Dermis blood vessel endothelial cell (primary cell): ENCODE measurements at regions not wholly inside any gene's neighbourhood (a gene's known extent, or its start where the extent isn't known, plus 50 kb on each side); places are given as distances from the start of the nearest gene placed in this dataset.
A peak's percentile ranks its signal among the peaks of the same experiment; 100 is the strongest.

Experiments
- DNase-seq: peaks from one replicate; pipeline ENCODE4 v3.0.0; 2010

DNA sequence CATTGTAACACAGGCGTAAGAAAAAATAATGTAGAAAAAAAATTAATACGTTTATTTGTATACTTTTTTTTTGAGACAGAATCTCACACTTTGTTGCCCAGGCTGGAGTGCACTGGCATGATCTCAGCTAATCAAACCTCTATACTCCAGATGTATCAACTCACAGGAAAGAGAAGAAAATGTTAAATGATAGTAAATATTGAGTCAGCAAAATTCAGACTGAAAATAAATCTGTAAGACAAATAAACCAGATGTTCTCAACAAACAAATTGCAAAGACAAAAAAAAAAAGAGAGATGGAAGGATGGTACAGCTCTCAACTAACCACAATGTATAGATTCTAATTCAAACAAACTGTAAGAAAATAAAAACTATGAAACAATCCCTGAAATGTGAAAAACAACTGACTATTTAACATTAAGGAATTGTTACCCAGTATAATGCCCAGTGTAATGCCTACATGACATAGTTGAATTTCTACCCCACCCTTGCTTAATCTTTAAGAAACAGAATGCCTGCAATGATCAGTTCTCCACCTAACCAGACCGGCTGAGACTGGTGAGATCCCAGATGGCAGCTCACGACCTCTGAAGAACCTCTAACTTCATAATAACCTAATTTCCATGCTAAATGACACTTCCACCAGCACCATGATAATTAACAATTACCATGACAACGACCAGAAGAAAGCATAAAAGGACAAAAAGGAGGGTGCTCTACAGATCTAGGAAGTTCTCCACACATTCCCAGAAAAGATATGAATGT, 272.0 kb upstream of the GNAI1 start:
- no peak for DNase-seq

- DNase-seq, result no peak
Observed at GRCh38 chr7:79855172-79855571, 279.5 kb upstream of the GNAI1 start.

DNA sequence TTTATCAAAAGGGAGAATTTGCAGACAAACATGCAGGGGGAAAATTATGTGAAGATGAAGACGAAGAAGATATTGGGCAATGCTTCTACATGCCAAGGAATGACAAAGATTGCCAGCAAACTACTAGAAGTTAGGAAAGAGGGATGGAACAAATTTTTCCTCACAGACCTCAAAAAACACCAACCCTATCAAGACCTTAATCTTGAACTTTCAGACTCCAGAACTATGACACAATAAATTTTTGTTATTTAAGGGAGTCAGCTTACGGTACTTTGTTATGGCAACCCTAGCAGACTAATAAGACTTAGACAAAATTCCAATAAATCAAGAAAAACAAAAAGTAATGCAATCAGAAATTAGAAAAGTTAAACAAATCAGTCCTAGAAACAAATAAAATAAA, 280.0 kb upstream of the GNAI1 start:
- no peak for DNase-seq

DNA sequence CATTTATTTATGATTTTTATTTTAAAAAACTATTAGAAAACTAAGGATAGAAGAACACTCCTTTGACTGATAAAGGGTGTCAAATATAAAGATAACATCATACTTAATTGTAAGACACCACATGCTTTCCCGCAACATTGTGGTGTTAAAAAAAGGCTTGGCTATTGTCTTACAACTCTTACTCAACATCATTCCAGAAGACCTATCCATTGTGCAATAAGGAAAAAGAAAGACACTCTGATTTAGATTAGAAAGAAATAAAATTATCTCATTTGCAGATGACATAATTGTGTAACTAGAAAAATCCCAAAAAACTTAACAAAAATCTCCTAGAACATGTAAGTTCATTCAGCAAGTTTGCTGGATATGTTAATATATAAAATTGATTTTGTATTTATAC, 296.7 kb upstream of the GNAI1 start:
- DNase-seq, result no peak

DNA sequence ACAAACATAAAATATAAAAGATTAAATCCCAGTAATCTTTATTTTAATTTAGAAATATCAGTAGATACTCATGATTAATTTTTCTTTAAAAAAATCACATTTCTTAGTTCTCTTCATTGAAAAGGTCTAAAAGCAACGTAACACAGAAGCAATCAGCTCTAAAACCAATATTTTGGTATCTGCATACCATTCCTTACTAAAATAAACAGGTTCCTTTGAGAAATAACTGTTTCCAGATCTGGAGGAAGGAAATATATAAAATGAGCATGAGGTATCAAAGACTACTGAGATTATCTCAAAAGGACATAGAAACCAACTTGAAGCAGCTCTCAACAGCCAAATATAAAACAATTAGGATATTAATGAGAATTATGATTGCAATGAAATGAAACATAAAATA, 301.0 kb upstream of the GNAI1 start:
- no peak for DNase-seq

DNA sequence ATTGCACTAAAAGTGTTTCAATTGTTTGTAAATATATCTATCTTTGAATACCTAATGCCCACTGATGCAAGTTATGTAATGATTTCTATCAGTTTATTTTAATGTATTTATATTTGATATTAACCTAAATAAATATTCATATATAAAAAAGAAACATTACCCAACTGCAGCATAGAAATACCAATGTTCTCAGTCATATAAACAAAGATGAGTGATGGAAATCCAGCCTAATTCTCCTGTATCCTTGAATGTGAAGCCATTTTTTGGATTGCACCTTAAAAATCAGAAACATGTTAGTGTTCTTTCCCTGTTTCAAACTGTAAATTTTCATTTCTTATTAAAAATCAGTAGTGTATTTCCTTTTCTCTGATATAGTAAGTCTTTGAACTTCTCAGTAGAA, 305.8 kb upstream of the GNAI1 start:
- no peak for DNase-seq

- no peak for DNase-seq
Observed at GRCh38 chr7:79823246-79823951, 311.2 kb upstream of the GNAI1 start.

DNA sequence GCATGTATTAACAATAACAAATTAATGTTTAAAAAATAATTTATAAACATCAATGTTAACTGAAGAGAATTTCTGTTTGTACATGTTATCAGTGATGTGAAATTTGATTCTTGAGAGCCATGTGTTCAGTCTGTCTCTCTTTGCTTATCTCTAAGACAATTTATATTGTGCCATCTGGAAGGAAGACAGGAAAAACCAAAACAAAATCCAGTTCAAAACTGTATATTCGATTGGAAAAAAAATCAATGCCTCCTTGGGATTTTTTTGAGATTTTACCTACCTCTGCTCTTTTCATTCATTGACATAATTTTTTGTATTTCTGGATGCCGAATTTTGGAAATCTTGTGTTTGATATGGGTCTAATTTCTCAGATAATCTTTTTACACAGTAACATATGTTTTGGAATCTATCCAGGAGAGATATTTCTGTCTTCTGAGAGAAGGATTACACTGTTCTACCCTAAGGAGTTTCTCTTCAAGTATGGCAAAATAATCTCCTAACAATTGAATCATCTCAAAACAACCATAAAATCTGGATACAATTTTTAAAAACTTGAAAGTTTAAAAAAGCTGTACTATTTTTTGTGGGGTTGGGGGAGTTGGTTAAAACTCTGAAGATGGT, 311.9 kb upstream of the GNAI1 start:
- DNase-seq, result no peak

GRCh38 chr7:79820387-79820786, 314.2 kb upstream of the GNAI1 start:
- peak; percentile 2 for DNase-seq

DNA sequence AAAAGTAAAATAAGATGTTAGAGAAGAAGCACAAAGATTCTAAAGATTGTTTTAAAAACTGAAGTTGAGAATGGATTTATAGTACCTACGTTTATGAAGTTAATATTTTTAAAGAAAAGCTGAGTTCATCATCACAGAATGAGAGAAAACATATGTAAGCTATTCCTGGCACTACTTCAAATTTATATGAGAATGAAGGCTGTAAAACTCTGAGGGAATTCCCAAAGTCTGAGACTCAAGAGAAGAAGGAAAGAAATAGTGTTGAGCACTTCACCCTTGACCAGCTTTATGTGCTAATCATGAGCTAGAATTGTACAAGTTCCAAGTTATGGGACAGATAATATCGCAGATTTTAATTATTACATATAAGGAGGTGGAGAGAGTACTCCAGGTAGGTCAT, 323.7 kb upstream of the GNAI1 start:
- DNase-seq, result no peak

- peak; percentile 2 for DNase-seq
Observed at GRCh38 chr7:79806161-79806734, 328.4 kb upstream of the GNAI1 start.

- DNase-seq, result no peak
Observed at GRCh38 chr7:79790656-79791262, 337.3 kb upstream of the MAGI2 start.

DNA sequence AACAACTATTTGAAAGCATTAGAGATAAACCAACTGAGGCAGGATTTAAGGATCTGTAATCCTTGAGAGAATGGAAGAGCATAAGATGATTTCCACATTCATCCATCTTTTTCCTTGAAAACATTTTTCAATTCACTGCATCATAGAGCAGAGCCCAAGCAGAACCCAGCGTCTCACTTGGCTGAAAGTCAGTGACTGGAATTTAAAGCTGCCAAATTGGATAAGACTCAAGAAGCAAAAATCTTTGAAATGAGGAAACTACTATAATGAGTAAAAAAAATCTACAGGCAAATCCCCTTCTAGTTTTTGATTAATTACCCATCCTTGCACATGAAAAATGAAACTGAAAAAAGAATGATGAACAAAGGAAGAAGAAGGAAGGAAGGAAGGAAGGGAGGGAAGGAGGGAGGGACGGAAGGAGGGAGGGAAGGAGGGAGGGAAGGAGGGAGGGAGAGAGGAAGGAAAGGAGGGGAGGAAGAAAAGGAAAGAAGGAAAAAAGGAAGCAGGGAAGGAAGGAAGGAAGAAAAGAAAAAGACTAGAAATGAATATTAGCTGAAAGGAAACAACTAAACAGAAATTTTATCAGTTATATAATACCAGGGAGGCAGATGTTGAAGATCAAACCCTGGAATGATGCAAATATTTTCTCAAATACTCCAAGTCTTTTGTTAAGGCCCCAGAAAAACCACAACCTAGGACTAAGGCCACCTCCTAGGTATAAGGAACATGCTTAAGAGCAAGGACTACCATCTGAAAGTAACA, 336.3 kb upstream of the MAGI2 start:
- no peak for DNase-seq

GRCh38 chr7:79787623-79788022, 334.2 kb upstream of the MAGI2 start:
- DNase-seq, result no peak

- DNase-seq, result no peak
Observed at GRCh38 chr7:79787096-79787495, 333.6 kb upstream of the MAGI2 start.

DNA sequence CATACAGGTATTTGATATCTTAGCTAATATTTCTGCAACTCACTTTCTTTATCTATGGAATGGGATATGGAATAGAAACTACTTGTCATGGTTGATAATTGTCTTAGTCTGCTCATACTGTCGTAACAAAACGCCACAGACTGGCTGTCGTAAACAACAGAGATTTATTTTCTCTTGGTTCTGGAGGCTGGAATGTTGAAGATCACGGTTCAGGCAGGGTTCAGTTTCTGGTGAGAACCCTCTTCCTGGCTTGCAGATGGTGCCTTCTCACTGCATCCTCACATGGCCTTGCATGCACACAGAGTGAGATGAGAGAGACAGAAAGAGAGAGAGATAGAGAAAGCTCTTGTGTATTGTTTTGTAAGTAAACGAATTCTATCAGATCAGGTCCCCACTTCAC, 332.7 kb upstream of the MAGI2 start:
- DNase-seq, result no peak

DNA sequence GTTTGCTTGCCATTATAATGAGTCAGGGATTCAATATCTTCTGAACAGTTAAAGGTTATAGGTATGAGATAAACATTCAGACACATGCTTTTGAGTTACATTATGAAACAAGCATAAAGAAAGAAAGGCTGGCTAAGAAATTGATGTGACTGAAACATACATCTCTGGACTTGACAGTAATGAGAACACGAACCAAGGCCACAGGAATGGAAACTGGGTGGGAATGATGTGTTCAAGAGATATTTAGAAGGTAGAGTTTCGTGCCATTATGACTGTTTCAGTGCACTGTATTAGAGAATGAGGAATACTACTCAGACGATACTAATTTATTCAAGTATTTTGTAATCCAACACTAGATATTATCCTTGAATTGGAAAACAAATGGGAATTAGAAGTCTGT, 332.1 kb upstream of the MAGI2 start:
- DNase-seq, result no peak

GRCh38 chr7:79782906-79783305, 329.4 kb upstream of the MAGI2 start:
- no peak for DNase-seq

DNA sequence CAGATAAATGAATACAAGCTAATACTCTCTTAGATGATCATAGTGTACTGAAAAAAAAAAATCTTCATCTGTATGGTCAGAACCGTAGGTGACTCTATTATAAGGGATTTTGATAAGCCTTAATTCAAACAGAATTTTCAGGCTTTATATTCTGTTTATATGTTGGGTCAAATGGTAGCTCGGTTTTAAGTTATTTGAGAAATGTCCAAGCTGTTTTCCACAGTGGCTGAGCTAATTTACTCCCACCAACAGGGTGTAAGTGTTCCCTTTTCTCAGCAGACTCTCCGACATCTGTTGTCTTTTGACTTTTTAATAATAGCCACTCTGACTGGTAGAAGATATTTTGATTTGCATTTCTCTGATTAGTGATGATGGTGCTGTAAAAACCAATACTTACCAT, 328.8 kb upstream of the MAGI2 start:
- no peak for DNase-seq

- no peak for DNase-seq
Observed at GRCh38 chr7:79781716-79782115, 328.2 kb upstream of the MAGI2 start.

DNA sequence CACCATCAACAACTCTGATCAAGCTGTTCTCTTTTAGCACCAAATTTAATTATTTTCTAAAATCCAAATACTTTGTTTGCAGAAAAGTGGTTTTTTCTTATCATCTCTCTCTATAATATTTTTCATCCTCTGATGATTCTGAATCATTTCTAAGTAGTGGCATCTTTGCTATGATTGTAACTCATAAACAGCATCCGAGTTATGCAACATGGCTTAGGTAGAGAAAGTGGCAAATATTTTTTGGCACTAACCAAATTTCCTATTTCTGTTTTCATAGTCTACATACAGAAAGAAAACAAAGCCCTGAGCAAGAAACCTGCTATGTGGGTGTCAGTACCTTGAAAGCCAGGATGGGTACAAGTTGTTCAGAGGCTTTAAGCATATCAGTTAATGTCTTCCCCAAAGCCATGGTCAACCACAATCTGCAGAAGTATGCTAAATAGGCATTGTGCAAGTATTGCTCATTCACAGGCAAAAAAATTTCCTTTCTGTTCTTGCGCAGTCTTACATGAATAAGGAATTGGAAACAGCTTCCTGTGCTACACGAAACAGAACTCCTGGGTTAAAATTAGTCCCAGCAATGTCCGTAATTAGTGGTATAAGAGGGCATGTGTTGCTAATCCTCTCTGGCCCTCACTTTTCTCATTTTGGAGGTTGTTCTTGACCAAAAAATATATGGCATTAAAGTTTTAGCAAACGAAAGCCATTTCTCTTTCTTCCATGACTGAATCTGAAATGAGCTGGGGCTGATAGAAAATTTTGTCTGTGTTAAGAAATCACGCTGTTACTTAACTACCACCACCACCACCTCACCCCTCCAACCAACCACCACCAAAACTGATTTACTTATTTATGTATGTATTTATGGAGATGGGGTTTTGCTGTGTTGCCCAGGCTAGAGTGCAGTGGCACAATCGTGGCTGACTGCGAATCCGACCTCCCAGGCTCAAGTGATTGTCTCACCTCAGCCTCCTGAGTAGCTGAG, 325.6 kb upstream of the MAGI2 start:
- DNase-seq, result no peak
